Colonic mucosa (tissue), 4 donors: ENCODE measurements at regions not wholly inside any gene's neighbourhood (a gene's known extent, or its start where the extent isn't known, plus 50 kb on each side); places are given as distances from the start of the nearest gene placed in this dataset.

Experiments used
- DNase-seq: peaks from one replicate; pipeline ENCODE4 v3.0.0-alpha.2; 2020
- H3K27ac ChIP-seq: fragments of 200-600 bp; one replicate; pipeline ENCODE4 v1.8.0; 2021
- H3K27me3 ChIP-seq: fragments of 200-600 bp; one replicate; pipeline ENCODE4 v1.8.0; 2021
- H3K36me3 ChIP-seq: fragments of 200-600 bp; one replicate; pipeline ENCODE4 v1.8.0; 2021
- H3K4me1 ChIP-seq: fragments of 200-600 bp; one replicate; pipeline ENCODE4 v1.8.0; 2021; ENCODE audit warnings: mild to moderate bottlenecking
- H3K4me3 ChIP-seq: fragments of 200-600 bp; one replicate; pipeline ENCODE4 v1.8.0; 2021
- H3K9ac ChIP-seq, 2 donors: one replicate each; pipeline ENCODE4 v1.7.0; 2013; ENCODE audit warnings: control low read depth in 2 of 2, low read depth in 2 of 2, low read length in 2 of 2
- H3K9me3 ChIP-seq: fragments of 200-600 bp; one replicate; pipeline ENCODE4 v1.8.0; 2021
- CTCF ChIP-seq: fragments of 200-600 bp; IDR thresholded peaks from one replicate; pipeline ENCODE4 v1.8.0; 2022; ENCODE audit warnings: antibody characterized with exemption, mild to moderate bottlenecking
- intact Hi-C: fragments of 100-400 bp; cut with DNase I; formaldehyde crosslinking; loops from one replicate; pipeline ENCODE4 v1.14.1; 2022
- donor health status: healthy.
- donor health status: DM: no; HTN: no; CAD: no.
- donor health status: DM: no; HTN: no; CAD: no.

- Histone ChIP-seq H3K27ac (no peak overlapping the region), H3K9ac (no peak overlapping the region), H3K4me3 (no peak overlapping the region), H3K4me1 (no peaks in the 10 kb centered on the region), H3K9me3 (no peaks in the 10 kb centered on the region), H3K36me3 (no peaks in the 10 kb centered on the region), H3K27me3 (no peaks in the 10 kb centered on the region)
- intact Hi-C loops: no loop called here
- TF ChIP-seq CTCF: no peak
- DNase-seq: no peak
Observed at GRCh38 chr6:22399693-22400092, 102.9 kb upstream of the PRL start.

- no peak for TF ChIP-seq CTCF
- no peak overlapping the region for H3K9ac ChIP-seq
- no peak overlapping the region for H3K27ac ChIP-seq
- no peaks in the 10 kb centered on the region for H3K9me3 ChIP-seq
- no peaks in the 10 kb centered on the region for H3K4me1 ChIP-seq
- intact Hi-C loops: no loop called here
- DNase-seq: no peak
- H3K4me3 ChIP-seq: no peak overlapping the region
- H3K27me3 ChIP-seq: no peaks in the 10 kb centered on the region
- no peaks in the 10 kb centered on the region for H3K36me3 ChIP-seq
Observed at GRCh38 chr6:22401206-22401605, 104.4 kb upstream of the PRL start.

GRCh38 chr6:22401932-22402331 lies 105.1 kb upstream of the PRL start:
- no peak overlapping the region for H3K9ac ChIP-seq
- no peak overlapping the region for H3K27ac ChIP-seq
- H3K9me3 ChIP-seq: no peaks in the 10 kb centered on the region
- H3K4me3 ChIP-seq: no peak overlapping the region
- no peaks in the 10 kb centered on the region for H3K27me3 ChIP-seq
- no peaks in the 10 kb centered on the region for H3K4me1 ChIP-seq
- TF ChIP-seq CTCF: no peak
- DNase-seq: no peak
- intact Hi-C loops: no loop called here
- H3K36me3 ChIP-seq: no peaks in the 10 kb centered on the region

GRCh38 chr6:22409486-22409885 lies 112.7 kb upstream of the PRL start:
- Histone ChIP-seq H3K27me3 (no peaks in the 10 kb centered on the region), H3K4me3 (no peak overlapping the region), H3K9me3 (no peaks in the 10 kb centered on the region), H3K27ac (no peak overlapping the region), H3K4me1 (no peaks in the 10 kb centered on the region), H3K9ac (no peak overlapping the region), H3K36me3 (no peaks in the 10 kb centered on the region)
- intact Hi-C loops: no loop called here
- no peak for DNase-seq
- TF ChIP-seq CTCF: no peak

GRCh38 chr6:22411376-22412105 lies 114.7 kb upstream of the PRL start:
- Histone ChIP-seq H3K4me3 (no peak overlapping the region), H3K27ac (no peak overlapping the region), H3K36me3 (no peaks in the 10 kb centered on the region), H3K9ac (no peak overlapping the region), H3K27me3 (no peaks in the 10 kb centered on the region), H3K4me1 (no peaks in the 10 kb centered on the region), H3K9me3 (no peaks in the 10 kb centered on the region)
- TF ChIP-seq CTCF: no peak
- intact Hi-C loops: no loop called here
- DNase-seq: no peak
